ENCODE measurements at regions not wholly inside any gene's neighbourhood (a gene's known extent, or its start where the extent isn't known, plus 50 kb on each side); places are given as distances from the start of the nearest gene placed in this dataset.
"Not testable (repeated sequence)": the region's sequence is repeated elsewhere in the genome, so short reads cannot be mapped to it uniquely, and the experiment has no call there.

DNA sequence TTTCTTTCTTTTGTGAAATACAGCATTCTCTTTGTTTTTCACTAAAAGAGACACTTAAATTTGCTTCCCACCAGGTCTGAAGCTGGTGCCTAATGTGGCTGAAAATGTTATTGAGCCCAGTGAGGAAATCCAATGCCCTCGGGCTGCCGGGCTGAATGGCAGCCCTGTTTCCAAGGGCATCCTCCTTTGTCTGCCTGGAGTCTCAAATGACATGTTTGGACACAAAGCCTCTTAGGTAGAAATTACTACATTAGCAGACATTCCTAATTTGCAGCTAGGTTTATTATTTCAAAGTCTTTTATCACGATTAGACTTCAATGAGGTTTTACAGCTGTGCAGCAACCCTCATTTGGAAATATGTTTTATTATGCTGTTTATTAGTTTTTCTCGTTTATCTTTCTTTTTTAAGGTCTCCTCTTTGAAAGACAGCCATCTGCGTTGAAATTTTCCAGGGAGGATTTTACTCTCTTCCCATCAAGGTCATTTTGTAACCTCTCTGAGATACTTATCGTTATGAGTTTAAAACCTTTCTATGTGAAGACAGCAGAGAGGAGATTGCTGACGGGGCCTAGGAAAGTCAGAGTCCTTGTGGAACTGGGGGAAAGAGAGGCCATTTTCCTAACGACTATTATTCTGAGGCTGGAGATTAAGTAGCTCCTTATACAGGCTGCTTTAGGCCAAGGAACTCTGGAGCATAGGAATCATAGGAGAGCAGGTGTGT lies 59.0 kb upstream of the ZNF532 start:
- DNase-seq, result peak; percentile 77 to 79

- DNase-seq, result no peak
Measured at GRCh38 chr18:58806826-58807714, 57.6 kb upstream of the ZNF532 start.

DNA sequence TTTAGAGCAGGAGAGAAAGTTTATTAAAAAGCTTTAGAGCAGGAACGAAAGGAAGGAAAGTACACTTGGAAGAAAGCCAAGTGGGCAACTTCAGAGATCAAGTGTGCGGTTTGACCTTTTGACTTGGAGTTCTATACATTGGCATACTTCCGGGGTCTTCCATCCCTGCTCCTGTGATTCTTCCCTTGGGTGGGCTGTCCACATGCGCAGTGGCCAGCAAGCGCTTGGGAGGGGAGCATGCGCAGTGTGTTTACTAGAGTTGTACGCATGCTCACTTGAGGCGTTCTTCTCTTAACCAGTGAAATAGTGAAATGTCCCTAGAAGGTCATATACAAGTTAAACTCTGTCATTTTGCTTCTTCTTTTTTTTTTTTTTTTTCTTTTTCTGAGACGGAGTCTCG lies 56.9 kb upstream of the ZNF532 start:
- DNase-seq, result no peak

GRCh38 chr18:58808349-58808748 lies 56.3 kb upstream of the ZNF532 start:
- no peak for DNase-seq

DNA sequence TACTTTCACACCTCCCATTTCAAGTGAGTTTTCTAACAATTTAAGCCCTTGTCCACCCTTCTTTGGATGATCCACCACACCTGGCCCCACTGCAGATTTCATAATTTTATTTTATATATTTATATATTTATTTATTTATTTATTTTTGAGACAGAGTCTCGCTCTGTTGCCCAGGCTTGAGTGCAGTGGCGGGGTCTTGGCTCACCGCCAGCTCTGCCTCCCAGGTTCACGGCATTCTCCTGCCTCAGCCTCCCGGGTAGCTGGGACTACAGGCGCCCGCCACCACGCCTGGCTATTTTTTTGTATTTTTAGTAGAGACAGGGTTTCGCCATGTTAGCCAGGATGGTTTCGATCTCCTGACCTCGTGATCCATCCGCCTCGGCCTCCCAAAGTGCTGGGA lies 52.8 kb upstream of the ZNF532 start:
- DNase-seq, result not testable (repeated sequence)

GRCh38 chr18:58813105-58813504 lies 51.6 kb upstream of the ZNF532 start:
- no peak for DNase-seq

DNA sequence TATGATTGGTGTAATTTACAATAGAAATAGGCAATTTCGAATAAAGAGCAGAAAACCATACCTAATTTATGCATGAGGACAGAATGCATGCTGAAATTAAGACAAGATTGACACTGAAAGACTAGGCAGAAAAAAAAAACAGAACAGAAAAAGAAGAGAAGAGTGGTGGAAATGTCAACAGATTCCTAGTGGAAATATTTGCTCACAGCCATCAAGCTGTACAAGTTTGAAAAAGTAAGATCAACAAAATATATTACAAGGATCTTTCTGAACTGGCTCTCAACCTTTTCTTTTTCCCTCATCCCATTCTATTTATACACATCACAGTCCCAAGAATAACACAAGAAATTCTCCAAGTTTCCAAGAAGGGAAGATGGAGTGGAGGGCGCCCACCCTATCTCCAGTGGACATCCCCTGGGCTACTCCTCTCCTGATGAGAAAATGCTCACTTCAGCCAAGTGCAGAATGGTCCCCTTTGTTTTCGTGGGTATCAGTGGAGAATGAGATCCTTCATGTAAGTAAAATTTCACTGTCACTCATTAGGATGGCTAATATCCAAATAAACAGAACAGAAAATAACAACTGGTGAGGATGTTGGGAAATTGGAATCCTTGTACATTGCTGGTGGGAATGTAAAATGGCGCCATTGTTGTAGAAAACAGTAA lies 51.0 kb upstream of the ZNF532 start:
- no peak for DNase-seq

- DNase-seq, result no peak
Measured at GRCh38 chr18:58814317-58814716, 50.4 kb upstream of the ZNF532 start.

All from NCI-H1930 (cell line).